HCT116 (cell line): ENCODE measurements at regions not wholly inside any gene's neighbourhood (a gene's known extent, or its start where the extent isn't known, plus 50 kb on each side); places are given as distances from the start of the nearest gene placed in this dataset.

Source experiments
- CEBPB ChIP-seq: IDR thresholded peaks from 2 replicates; pipeline ENCODE4 v1.6.1; 2012; ENCODE audit warnings: low read depth
- POLR2A ChIP-seq: IDR thresholded peaks from 2 replicates; pipeline ENCODE4 v1.7.0; 2011; ENCODE audit warnings: borderline replicate concordance; ENCODE audit not compliant: insufficient read depth, insufficient read length; ENCODE audit errors: extremely low read depth
- RAD21 ChIP-seq: IDR thresholded peaks from 2 replicates; pipeline ENCODE4 v1.6.1; 2012; ENCODE audit warnings: low read depth, mild to moderate bottlenecking
- SP1 ChIP-seq: IDR thresholded peaks from 2 replicates; pipeline ENCODE4 v1.6.1; 2012; ENCODE audit warnings: low read depth
- SRF ChIP-seq: IDR thresholded peaks from 2 replicates; pipeline ENCODE4 v1.6.1; 2012; ENCODE audit warnings: low read depth
- ZFX ChIP-seq: fragments of 450-650 bp; IDR thresholded peaks from 2 replicates; pipeline ENCODE4 v1.6.1; 2017
- TF ChIP-seq, protein P1 (sequence below), 3 experiments: fragments of 200-600 bp in 1 of 3; sonication (generic) in 1 of 3; IDR thresholded peaks in 2 of 3; conservative IDR thresholded peaks in 1 of 3; 2 replicates each; pipeline ENCODE4 v1.5.1; 2012 to 2017; ENCODE audit warnings: low read depth in 2 of 3, low read length in 2 of 3, antibody characterized with exemption in 1 of 3, borderline replicate concordance in 1 of 3, control low read depth in 1 of 3, mild to moderate bottlenecking in 1 of 3, mixed read lengths in 1 of 3, mixed run types in 1 of 3, moderate library complexity in 1 of 3; ENCODE audit not compliant: insufficient read depth in 1 of 3

DNA sequence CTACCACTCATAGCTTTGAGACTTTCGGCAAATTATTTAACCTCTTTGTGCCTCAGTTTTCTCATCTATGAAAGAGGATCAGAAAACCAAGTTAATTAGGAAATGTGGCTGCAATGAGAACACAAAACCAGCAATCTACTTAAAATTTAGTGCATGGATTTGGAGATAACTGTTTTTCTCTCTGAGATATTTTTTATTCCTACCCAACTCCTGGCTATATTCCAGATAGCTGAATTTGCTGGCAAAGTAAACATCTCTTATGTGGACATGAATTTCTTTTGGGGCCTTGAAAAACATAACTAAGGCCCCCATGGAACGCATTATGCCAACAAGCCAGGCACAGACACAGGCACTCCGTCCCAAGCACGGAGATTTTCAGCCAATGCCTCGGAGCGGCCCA lies 53.4 kb upstream of the FOXN3 start:
- TF ChIP-seq CEBPB, result no peak
- TF ChIP-seq, protein P1, sequence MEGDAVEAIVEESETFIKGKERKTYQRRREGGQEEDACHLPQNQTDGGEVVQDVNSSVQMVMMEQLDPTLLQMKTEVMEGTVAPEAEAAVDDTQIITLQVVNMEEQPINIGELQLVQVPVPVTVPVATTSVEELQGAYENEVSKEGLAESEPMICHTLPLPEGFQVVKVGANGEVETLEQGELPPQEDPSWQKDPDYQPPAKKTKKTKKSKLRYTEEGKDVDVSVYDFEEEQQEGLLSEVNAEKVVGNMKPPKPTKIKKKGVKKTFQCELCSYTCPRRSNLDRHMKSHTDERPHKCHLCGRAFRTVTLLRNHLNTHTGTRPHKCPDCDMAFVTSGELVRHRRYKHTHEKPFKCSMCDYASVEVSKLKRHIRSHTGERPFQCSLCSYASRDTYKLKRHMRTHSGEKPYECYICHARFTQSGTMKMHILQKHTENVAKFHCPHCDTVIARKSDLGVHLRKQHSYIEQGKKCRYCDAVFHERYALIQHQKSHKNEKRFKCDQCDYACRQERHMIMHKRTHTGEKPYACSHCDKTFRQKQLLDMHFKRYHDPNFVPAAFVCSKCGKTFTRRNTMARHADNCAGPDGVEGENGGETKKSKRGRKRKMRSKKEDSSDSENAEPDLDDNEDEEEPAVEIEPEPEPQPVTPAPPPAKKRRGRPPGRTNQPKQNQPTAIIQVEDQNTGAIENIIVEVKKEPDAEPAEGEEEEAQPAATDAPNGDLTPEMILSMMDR (IDR thresholded peaks at IDR 0.05 in 2 of 3, conservative IDR thresholded peaks at IDR 0.05 in 1 of 3; ENCODE audit: borderline replicate concordance in 1 of 3, insufficient read depth in 1 of 3, low read depth in 2 of 3, low read length in 2 of 3), result no peak
- TF ChIP-seq SRF, result no peak
- no peak for TF ChIP-seq POLR2A
- no peak for TF ChIP-seq RAD21
- TF ChIP-seq ZFX, result no peak
- no peak for TF ChIP-seq SP1
